Stimulated activated effector memory CD8-positive, alpha-beta T cell treated with anti-CD3 and anti-CD28 coated beads, Interleukin-12 subunit alpha, Interleukin-12 subunit beta, amount 100 ng/mL, for 72 hours (primary cell): ENCODE measurements at regions not wholly inside any gene's neighbourhood (a gene's known extent, or its start where the extent isn't known, plus 50 kb on each side); places are given as distances from the start of the nearest gene placed in this dataset.
A peak's percentile ranks its signal among the peaks of the same experiment; 100 is the strongest.
"Not testable (repeated sequence)": the region's sequence is repeated elsewhere in the genome, so short reads cannot be mapped to it uniquely, and the experiment has no call there.

Experiments
- ATAC-seq: fragments of 150-1000 bp; cut with Tn5 transposase; 2 replicates; pipeline ENCODE4 v1.10.0; 2021
- DNase-seq, 2 donors: peaks; one replicate each; pipeline ENCODE4 v3.0.0; 2021 to 2022; ENCODE audit warnings: low spot score in 2 of 2
- H3K27ac Mint-ChIP-seq: one replicate; pipeline ENCODE4 v1.8.0; 2022; ENCODE audit warnings: mild to moderate bottlenecking, mixed read lengths
- H3K36me3 Mint-ChIP-seq: one replicate; pipeline ENCODE4 v1.8.0; 2022; ENCODE audit warnings: mild to moderate bottlenecking, mixed read lengths
- H3K4me1 Mint-ChIP-seq: one replicate; pipeline ENCODE4 v1.8.0; 2022; ENCODE audit warnings: mixed read lengths
- H3K4me3 Mint-ChIP-seq: one replicate; pipeline ENCODE4 v1.8.0; 2022; ENCODE audit warnings: mild to moderate bottlenecking, mixed read lengths
- H3K9me3 Mint-ChIP-seq: one replicate; pipeline ENCODE4 v1.8.0; 2022; ENCODE audit warnings: mixed read lengths

DNA sequence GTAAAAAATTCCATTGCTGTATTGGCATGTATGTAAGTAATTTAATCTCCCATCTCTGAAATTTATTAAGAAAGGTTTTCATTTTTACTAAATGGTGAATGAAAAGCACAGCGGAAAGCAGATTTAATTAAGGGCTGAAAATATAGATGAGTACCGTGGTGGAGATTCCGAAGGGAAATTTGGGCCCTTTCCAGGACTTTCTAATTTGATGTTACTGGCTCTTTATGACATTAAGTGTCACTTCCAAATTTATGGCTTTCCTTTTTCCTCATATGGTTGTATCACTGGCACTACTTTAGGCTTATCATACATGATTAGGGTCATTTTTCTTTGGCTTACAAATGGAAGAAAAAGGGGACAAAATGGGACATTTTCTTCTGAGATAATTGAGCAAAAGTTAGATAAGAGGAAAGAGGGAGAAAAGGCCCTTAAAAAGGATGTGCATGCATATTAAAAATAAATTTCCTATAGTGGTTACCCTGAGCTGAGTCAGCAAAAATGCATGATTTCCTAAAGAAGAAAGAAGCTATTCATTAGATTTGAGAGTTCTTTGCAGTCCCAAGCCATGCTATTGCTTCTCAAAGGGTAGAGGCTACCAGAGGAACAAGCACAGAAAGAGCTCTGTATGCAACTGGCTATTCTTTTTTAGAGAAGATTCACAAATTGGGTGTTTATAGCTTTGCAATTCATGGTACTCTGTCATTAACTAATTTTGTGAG is 74.9 kb upstream of the CNIH3 start:
- Mint-ChIP-seq H3K27ac (no peak overlapping the region), H3K9me3 (no peaks in the 10 kb centered on the region), H3K36me3 (no peaks in the 10 kb centered on the region), H3K4me3 (no peak overlapping the region), H3K4me1 (peaks cover 22% of the 10 kb centered on the region)
- DNase-seq: no peak
- ATAC-seq: no peak

DNA sequence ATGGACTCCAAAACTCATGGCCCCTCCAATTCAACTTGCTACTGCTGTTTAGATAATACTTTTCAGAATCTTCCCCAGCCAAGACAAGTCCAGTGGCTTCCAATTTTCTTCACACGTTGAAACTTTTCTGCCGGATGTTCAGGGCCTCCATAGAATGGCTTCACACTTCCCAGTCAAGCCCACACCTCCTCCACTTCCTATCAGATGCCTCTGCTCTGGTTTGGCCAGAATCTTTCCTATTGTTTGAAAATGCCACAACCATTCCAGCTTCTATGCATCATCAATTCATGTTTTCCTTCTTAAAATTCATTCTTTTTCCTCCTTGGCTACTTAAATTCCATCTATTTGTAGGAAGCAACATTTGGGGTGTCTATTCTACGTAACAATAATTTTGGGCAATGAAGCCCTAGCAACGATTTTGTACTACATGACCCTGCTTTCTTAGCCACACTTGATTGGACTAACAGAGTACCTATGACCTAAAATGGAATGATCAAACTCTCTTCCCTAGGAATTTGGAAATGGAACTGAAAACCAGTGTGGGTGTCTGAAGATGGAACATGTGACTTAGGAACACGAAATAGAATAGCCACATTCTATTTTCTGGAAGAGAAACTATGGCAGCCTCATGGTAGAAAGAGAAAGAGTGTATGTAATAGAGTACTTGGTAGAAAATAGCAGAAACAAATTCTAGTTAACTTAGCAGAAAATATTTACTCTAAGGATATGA is 74.1 kb upstream of the CNIH3 start:
- Mint-ChIP-seq H3K4me3 (no peak overlapping the region), H3K27ac (peak overlapping the region; percentile 53), H3K36me3 (no peaks in the 10 kb centered on the region), H3K4me1 (peaks cover 22% of the 10 kb centered on the region), H3K9me3 (no peaks in the 10 kb centered on the region)
- DNase-seq (no peak), ATAC-seq (no peak)

DNA sequence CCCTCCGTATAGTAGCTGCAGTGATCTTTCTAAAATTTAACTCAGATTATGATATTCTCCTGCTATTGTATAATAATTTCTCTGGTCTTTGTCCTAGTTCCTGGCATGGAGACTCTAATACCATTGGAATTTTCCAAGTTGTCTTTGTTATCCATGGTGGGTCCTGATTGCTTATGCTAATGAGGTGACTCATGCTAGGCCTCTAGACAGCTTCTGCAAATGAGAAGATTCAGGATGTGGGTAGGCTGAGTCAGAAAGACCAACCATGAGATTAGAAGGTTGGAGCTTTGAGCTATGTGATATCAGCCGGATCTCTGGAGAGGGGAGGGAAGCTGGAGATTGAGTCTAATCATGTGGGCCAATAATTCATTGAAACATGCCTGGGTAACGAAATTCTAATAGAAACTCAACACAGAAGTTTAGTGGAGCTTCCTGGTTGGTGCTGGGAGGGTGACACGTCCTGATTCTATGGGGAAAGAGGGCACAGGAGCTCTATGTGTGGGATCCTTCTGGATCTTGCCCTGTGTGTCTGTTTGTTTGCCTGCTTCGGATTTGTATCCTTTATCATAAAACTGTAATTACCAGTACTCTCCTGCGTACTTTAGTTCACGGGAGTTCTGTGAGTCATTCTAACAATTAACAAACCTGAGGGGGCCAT is 73.2 kb upstream of the CNIH3 start:
- Mint-ChIP-seq H3K9me3 (no peaks in the 10 kb centered on the region), H3K27ac (peak overlapping the region; percentile 53)

DNA sequence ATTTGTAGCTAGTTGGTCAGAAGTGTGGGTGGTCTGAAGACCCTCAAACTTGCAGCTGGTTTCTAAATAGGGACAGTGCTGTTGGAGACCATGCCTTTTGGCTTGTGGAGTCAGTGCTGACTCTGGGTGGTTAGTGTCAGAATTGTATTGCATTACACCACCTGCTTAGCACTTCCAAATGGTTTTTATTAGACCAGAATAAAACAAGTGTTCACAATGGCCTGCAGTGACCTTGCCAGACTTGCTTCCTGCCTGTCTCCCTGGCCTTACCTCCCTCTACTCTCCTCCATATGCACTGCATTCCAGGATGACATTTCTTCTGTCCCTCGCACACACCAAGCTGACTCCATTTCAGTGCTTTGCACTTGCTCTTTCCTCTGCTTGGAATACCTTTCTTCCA is 72.7 kb upstream of the CNIH3 start:
- H3K4me1 Mint-ChIP-seq: peaks cover 22% of the 10 kb centered on the region
- no peak overlapping the region for H3K4me3 Mint-ChIP-seq
- H3K36me3 Mint-ChIP-seq: no peaks in the 10 kb centered on the region
- DNase-seq (no peak), ATAC-seq (no peak)
- H3K27ac Mint-ChIP-seq: no peak overlapping the region
- H3K9me3 Mint-ChIP-seq: no peaks in the 10 kb centered on the region

More for the DNA sequence above, 73.2 kb upstream of the CNIH3 start:
- DNase-seq: peak in 1 of 2 donors; percentile 53
- ATAC-seq: peak; percentile 100
- H3K4me3 Mint-ChIP-seq: no peak overlapping the region
- peaks cover 22% of the 10 kb centered on the region for H3K4me1 Mint-ChIP-seq
- no peaks in the 10 kb centered on the region for H3K36me3 Mint-ChIP-seq

DNA sequence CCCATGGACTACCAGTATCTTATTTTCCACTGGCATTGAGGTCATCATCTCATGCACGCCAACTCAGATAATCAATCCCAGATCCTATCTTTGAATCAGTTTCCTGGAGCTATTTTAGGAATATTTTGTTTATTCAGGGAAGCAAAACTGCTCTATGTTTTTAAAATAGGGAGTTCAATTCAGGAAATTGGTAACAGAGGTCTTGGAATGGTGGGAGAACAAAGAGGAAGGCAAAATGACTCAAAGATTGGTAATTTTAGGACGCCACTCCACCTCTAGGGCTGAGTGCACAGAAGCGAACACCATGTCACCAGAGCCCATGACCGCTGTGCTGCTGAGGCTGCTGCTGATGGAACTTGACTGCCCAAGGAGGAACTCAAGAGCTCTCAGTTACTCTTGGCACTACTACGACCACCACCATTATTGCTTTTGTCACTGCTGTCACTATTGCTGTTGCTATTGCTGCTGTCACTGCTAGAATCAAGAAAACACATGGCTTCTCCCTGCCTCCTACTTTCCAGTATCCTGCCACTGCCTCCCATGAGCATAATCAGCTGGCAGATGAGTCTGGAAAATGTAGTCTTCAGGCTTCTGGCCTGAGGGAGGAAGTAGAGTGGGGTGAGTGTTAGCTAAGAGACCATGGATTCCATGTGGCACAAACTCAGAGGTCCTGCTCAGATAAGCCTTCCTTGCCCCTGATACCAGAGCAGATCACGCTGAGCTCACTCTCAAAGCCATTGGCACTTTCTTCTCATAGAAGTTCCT is 71.6 kb upstream of the CNIH3 start:
- Mint-ChIP-seq H3K9me3 (no peaks in the 10 kb centered on the region), H3K36me3 (no peaks in the 10 kb centered on the region), H3K4me3 (no peak overlapping the region), H3K27ac (no peak overlapping the region), H3K4me1 (peaks cover 22% of the 10 kb centered on the region)
- DNase-seq: no peak
- ATAC-seq: no peak

DNA sequence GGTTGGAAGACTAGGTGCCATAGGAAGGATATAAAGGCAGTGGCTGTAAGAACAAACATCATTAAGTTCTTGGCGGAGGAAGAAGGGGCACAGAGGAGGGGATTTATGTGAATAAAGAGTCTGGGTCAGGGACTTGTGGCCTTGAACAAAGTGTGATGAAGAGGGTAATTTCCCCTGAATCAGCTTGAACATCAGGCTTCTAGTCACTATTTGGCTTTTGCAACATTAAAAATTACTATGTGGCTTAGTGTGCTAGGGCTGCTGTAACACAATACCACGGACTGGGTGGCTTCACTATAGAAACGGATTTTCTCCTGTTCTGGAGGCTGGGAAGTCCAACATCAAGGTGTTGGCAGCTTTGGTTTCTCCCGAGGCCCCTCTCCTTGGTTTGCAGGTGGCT is 70.5 kb upstream of the CNIH3 start:
- DNase-seq: no peak
- Mint-ChIP-seq H3K4me1 (peaks cover 22% of the 10 kb centered on the region), H3K27ac (no peak overlapping the region)

DNA sequence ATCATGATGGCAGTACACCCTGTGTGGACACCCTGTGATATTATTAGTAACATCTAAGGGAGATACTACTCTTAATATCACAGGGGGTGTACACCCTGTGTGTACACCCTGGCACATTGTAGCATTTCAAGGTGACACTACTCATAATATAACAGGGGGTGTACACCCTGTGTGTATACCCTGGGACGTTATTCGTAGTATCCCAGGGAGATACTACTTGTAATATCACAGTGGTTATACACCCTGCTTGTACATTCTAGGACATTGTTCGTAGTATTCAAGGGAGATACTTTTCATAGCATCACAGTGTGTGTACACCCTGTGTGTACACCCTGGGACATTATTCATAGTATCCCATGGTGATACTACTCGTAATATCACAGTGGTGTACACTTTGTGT is 67.4 kb upstream of the CNIH3 start:
- Mint-ChIP-seq H3K27ac (no peak overlapping the region), H3K4me3 (no peak overlapping the region)

More for the DNA sequence above, 70.5 kb upstream of the CNIH3 start:
- no peaks in the 10 kb centered on the region for H3K9me3 Mint-ChIP-seq
- ATAC-seq: no peak
- H3K4me3 Mint-ChIP-seq: no peak overlapping the region
- H3K36me3 Mint-ChIP-seq: no peaks in the 10 kb centered on the region

DNA sequence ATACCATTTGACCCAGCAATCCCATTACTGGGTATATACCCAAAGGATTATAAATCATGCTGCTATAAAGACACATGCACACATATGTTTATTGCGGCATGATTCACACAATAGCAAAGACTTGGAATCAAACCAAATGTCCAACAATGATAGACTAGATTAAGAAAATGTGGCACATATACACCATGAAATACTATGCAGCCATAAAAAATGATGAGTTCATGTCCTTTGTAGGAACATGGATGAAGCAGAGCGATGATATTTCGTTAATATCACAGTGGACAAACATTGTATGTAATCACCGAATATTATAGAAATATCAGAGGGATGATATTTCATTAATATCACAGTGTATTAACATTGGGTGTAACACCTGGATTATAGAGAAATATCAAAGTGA is 64.9 kb upstream of the CNIH3 start:
- DNase-seq, H3K9me3 Mint-ChIP-seq, H3K4me1 Mint-ChIP-seq, H3K36me3 Mint-ChIP-seq, ATAC-seq, H3K27ac Mint-ChIP-seq, H3K4me3 Mint-ChIP-seq: not testable (repeated sequence)

More for the DNA sequence above, 67.4 kb upstream of the CNIH3 start:
- Mint-ChIP-seq H3K4me1 (peaks cover 2% of the 10 kb centered on the region), H3K9me3 (no peaks in the 10 kb centered on the region), H3K36me3 (no peaks in the 10 kb centered on the region)
- DNase-seq (no peak), ATAC-seq (peak; percentile 8)

DNA sequence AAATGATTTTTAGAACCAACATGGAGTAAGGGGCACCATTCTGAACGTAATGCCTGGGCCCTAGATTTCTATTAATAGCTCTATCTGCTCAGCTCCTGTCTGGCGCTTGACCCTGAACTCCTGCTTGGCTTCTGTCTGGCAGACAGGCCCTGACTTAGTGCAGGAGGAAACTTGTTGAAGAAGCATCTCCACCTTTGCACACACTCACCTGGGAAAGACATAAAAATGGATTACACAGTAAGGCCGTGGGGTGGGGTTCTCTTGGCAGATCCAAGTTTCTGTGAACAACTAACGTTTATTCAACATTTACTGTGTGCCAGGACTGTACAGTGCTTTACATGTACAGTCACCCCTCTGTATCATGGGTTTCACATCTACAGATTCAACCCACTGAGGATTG is 62.1 kb upstream of the CNIH3 start:
- Mint-ChIP-seq H3K36me3 (no peaks in the 10 kb centered on the region), H3K4me3 (no peak overlapping the region), H3K4me1 (no peaks in the 10 kb centered on the region), H3K27ac (no peak overlapping the region), H3K9me3 (no peaks in the 10 kb centered on the region)
- DNase-seq: no peak
- no peak for ATAC-seq

DNA sequence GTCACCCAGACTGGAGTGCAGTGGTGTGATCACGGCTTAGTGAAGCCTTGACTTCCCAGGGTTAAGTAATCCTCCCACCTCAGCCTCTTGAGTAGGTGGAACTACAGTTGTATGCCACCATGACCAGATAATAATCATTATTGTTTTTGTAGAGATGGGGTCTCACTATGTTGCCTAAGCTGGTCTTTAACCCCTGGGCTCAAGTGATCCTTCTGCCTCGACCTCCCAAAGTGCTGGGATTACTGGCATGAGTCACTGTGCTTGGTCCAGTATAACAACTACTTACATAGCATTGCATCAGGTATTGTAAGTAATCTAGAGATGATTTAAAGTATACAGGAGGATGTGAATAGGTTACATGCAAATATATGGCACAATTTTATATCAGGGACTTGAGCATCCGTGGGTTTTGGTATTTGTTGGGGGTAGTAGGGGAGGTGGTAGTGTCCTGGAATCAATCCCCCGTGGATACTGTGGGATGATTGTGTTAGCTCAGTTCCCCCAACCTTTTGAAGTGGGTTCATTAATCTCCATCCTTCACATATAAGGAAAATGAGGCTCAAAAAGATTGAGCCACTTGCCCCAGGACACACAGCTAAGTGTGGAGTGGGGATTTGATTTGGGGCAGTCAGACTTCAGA is 61.4 kb upstream of the CNIH3 start:
- no peak for ATAC-seq
- no peak overlapping the region for H3K4me3 Mint-ChIP-seq
- no peak for DNase-seq
- H3K9me3 Mint-ChIP-seq: no peaks in the 10 kb centered on the region
- H3K27ac Mint-ChIP-seq: no peak overlapping the region
- no peaks in the 10 kb centered on the region for H3K36me3 Mint-ChIP-seq
- H3K4me1 Mint-ChIP-seq: no peaks in the 10 kb centered on the region

DNA sequence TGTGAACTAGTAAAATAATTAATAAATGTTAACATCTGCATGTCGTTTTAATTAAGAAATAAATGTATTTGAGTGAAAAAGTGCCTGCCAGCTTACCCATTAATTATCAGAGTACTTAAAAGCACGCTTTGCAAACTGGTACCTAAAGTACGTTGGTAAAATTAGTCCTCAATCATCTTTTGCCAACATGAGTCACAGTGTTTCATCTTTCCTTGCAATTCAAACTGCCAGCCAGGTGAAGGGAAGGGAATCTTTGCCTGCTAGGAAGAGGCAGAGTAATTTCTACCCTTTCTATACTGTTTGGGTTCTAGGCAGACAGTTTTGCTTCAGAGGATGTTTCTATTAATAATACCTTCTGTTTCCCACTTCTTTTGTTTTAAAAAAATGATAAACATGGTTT is 57.2 kb upstream of the CNIH3 start:
- Mint-ChIP-seq H3K9me3 (no peaks in the 10 kb centered on the region), H3K4me3 (no peak overlapping the region), H3K4me1 (no peaks in the 10 kb centered on the region), H3K27ac (no peak overlapping the region), H3K36me3 (no peaks in the 10 kb centered on the region)
- DNase-seq (no peak), ATAC-seq (no peak)

DNA sequence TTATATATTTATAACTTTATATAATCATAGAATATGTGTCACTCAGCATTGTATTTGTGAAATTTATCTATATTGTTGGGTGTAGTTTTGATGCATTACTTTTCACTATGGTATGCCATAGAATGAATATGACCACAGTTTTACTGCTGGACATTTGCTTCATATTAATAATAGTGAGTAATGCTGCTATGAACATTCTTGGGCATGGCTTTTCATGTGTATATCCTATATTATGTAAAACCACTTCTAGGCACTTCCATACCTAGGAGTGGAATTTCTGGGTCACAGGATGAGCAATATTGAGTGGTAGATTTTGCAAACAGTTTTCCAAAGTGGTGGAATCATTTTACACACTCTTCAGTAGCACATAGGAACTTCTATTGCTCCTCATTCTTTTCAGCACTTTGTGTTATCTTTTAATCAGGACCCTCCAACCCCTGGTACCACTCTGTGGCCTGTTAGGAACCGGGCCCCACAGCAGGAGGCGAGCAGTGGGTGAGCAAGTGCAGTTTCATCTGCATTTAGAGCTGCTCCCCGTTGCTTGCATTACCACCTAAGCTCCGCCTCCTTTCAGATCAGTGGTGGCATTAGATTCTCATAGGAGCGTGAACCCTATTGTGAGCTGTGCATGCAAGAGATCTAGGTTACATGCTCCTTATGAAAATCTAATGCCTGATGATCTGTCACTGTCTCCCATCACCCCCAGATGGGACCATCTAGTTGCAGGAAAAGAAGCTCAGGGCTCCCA is 56.0 kb upstream of the CNIH3 start:
- H3K9me3 Mint-ChIP-seq: no peaks in the 10 kb centered on the region
- H3K4me3 Mint-ChIP-seq: no peak overlapping the region
- DNase-seq (no peak), ATAC-seq (no peak)
- no peak overlapping the region for H3K27ac Mint-ChIP-seq
- no peaks in the 10 kb centered on the region for H3K36me3 Mint-ChIP-seq
- H3K4me1 Mint-ChIP-seq: no peaks in the 10 kb centered on the region

DNA sequence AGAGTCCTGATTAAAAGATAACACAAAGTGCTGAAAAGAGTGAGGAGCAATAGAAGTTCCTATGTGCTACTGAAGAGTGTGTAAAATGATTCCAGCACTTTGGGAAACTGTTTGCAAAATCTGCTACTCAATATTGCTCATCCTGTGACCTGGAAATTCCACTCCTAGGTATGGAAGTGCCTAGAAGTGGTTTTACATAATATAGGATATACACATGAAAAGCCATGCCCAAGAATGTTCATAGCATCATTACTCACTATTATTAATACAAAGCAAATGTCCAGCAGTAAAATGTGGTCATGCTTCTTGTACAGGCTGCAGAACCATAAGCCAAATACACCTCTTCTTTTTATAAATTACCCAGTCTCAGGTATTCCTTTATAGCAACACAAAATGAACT is 53.2 kb upstream of the CNIH3 start:
- not testable (repeated sequence) for DNase-seq, H3K9me3 Mint-ChIP-seq, H3K27ac Mint-ChIP-seq, H3K4me1 Mint-ChIP-seq, H3K36me3 Mint-ChIP-seq, H3K4me3 Mint-ChIP-seq, ATAC-seq

DNA sequence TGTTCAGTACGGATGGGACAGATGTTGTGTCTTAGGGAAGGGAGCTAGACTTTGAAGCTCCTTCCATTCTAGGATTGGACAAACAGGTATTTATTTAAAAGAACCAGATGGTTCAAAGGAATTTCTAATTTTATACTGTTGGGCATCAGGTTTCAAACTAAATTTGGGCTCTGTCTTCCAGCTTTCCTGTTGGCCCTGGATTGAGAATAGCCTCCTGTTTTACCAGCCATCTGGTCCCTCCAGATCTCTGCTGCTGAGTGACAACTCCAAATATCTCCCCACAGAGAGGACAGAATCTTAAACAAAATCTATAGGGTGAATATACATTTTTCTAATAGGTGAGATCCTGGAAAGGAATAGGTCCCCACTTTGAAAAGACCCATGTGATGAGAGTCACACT is 52.5 kb upstream of the CNIH3 start:
- no peak overlapping the region for H3K4me3 Mint-ChIP-seq
- no peaks in the 10 kb centered on the region for H3K36me3 Mint-ChIP-seq
- H3K4me1 Mint-ChIP-seq: peaks cover 5% of the 10 kb centered on the region
- no peak overlapping the region for H3K27ac Mint-ChIP-seq
- no peaks in the 10 kb centered on the region for H3K9me3 Mint-ChIP-seq
- no peak for DNase-seq
- ATAC-seq: no peak
